ENCODE measurements at regions not wholly inside any gene's neighbourhood (a gene's known extent, or its start where the extent isn't known, plus 50 kb on each side); places are given as distances from the start of the nearest gene placed in this dataset.

DNA sequence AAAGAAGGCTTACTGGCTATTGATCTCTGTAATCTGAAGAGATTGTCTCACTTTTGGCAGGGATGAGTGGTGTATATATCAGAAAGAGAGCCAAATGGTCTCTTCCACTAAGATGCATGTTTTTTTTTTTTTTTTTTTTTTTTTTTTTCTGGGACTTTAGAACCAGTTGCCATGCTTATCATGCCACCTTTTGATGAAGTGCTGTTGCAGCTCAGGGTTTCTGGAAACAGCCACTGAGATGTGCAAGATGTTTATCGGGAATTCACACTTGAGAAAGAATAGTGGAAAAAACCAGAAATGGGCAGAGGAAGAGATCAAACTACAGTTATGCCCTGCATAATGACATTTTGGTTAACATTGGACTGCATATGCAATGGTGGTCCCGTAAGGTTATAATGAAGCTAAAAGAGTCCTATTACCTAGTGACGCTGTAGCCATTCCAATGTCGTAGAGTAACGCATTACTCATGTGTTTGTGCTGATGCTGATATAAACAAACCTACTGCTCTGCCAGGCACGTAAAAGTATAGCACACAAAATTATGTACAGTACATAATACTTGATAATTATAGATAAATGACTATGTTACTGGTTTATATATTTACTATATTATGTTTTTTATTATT lies 121.0 kb downstream of the KLF5 start:
- TF ChIP-seq CTCF (IDR thresholded peaks at IDR 0.05; ENCODE audit: low read length) (no peak), EZH2 (IDR thresholded peaks at IDR 0.05; ENCODE audit: borderline replicate concordance, low read length) (no peak)
